NCI-H2171 treated with DMSO at 0.1 percent for 48 hours (cell line): ENCODE measurements at regions not wholly inside any gene's neighbourhood (a gene's known extent, or its start where the extent isn't known, plus 50 kb on each side); places are given as distances from the start of the nearest gene placed in this dataset.
A peak's percentile ranks its signal among the peaks of the same experiment; 100 is the strongest.
"Not testable (repeated sequence)": the region's sequence is repeated elsewhere in the genome, so short reads cannot be mapped to it uniquely, and the experiment has no call there.

ENCODE experiments used
- DNase-seq: peaks from one replicate; lab custom pipeline; 2025; lab: John Stamatoyannopoulos, UW

DNA sequence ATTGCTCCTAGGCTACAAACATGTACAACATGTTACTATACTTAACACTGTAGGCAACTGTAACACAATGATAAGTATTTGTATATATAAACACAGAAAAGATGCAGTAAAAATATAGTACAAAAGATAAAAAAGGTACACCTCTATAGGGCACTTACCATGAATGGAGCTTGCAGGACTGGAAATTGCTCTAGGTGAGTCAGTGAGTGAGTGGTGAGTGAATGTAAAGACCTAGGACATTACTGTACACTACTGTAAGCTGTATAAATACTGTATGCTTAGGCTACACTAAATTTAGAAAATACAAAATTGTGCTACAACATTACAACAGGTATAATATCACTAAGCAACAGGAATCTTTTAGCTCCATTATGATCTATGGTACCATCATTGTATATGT lies 312.0 kb upstream of the PREP start:
- no peak for DNase-seq

DNA sequence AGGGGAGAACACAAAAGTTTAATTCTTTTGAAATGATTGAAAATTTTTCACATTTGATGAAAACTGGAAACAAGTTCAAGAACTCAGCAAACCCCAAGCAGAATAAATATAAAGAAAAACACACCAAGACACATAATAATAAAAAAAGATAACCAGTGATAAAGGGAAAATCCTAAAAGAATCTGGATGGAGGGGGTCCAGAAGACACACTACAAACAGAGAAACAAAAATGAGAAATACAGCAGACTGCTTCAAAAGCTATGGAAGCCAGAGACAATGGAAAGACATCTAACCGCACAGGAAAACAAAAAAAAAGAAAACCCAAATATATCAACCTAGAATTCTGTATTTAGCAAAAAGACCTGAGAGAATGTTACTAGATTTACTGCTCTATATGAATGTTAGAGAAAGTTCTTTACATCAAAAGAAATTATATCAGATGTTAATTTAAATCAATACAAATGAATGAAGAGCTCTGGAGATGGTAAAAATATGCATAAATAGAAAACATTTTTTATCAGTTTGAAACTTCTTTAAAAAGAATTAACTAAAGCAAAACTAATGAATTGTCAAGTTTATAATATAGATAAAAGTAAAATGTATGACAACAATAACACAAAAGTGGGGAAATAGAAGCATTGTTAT lies 310.7 kb upstream of the PREP start:
- DNase-seq: peak; percentile 4

DNA sequence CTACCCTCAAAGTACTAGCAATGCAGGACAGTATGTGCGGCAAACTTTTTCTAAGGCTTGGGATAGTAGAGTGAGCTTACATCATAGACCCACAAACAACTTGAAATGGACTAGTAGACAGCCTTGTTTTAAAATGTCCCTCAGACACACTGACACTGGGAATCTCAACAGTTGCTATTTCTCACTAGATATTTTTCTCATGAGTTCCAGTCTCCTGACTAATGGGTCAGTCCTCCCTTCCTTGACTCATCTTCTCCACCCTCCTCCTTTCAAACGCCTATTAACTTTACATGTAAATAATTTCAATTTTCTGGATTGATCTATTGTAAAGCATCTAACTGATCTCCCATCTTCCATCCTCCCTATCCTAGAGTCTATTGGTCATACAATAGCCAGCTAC lies 308.3 kb upstream of the PREP start:
- DNase-seq: no peak

DNA sequence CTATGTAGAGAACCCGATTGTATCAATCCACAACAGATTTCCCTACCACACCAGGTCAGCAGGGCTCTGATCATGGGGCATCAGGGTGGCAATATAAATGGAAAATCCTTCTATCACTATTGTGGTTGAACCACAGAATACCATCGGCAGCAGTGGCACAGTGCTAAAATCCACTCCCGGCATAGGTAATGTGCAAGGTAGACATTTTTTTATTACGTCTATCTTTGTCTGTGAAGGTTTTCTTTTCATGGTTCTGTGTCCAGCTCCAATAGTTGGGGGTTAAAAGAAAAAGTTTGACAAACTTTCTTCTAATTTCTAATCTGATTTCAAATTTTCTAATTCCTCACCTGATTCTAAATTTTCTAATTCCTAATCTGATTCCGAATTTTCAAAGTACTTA lies 302.7 kb upstream of the PREP start:
- DNase-seq: no peak

DNA sequence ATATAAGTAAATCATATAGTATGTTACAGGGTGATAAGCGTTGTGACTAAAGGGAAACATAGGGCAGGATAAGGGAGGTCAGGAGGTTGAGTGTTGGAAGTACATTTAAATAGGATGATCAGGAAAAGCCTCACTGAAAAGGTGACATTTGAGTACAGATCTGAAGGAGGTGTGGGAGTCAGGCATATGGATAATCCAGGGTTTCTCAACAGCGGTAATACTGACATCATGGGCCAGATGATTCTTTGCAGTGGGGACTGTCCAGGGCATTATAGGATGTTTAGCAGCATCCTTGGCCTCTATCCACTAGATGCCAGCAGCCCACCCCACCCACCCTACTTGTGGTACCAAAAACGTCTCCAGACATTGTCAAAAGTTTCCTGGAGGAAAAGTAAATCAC lies 292.6 kb upstream of the PREP start:
- DNase-seq: no peak

DNA sequence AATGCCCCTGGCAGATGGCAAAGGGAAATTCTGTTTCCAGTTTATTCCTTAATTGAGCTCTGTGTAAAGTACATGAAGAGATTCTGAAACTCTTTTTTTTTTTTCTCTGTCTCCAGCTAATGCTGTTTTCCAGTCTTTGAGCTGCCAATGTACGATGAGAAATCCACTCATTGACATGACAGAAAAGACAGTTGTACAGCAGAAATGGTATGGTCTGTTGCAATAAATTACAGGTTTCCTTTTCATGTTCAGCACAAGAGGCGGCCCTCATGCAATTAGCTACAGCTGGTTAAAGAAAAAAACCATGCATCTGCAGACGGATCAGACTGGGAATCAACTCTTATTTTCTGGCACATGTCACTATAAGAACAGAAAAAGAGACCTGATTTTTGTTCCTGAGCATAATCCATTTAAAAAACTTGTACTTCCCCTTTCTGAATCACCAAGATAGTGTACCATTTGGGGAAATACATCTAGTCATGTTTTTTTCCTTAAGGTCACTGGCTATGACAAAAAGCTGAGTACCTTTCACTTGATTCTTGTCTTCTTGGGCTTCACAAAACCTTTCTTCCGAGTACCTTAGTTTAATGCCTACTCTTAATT lies 289.8 kb upstream of the PREP start:
- DNase-seq: peak; percentile 79

DNA sequence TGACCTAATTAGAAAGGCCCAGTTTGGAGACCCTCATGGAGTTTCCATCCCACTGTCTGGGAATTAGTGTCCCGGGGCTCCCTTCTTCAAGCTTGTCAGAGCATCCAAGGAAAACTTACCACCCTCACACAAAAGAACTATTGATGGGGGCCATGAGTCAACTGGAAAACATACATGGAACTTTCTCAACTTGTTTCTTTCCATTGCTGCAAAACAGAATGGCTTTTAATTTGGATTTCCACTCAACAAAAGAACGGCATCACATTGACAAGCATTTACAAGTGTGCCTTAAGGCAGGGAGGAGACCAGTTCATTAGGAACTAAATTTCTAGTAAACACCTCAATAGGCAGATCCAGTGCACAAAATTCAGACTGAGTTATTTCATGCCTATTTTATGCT lies 289.1 kb upstream of the PREP start:
- DNase-seq: no peak

DNA sequence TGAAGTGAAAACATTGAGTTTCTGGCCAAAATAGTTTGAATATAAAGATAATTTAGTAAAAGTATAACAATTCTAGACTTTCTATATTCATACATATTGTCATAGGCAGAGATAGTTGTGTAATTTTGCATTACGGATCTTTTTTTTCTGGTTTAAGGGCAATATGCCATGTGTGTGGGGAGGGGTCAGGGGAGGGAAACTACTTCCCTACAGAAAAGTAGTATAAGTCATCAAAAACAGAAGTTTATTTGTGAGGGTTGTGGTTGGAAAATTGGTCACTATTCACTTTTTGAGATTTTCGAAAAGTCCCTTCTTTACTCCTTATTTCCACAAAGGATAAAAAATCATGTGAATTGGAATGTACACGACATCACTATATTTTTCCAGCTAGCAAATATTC lies 288.2 kb upstream of the PREP start:
- DNase-seq: no peak

DNA sequence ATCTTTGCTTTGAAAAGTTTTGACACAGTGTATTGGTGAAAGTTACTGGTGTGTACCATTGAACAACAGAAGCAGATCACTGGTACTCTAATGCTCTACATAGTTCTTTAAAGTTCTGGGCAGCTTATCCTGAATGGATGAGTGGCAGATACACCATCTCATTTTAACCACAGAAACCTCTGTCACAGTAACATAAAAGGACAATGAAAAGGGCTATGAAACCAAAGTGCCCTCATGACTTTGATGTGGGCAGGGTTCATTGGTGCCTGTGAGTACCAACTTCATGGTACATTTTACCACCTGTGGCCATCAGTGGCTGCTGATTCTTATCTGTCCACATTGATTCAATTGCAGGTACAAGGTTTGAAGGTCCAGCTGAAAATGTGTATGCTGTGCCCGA lies 285.7 kb upstream of the PREP start:
- no peak for DNase-seq

DNA sequence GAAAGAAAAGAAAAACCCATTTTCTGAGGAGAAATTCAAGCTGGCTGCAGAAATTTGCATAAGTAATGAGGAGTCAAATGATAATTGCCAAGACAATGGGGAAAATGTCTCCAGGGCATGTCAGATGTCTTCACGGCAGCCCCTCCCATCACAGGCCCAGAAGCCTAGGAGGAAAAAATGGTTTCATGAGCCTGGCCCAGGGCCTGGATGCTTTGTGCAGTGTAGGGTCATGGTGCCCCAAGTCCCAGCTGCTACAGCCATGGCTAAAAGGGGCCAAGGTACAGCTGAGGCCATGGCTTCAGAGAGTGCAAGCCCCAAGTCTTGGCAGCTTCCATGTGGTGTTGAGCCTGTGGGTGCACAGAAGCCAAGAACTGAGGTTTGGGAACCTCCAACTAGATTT lies 283.9 kb upstream of the PREP start:
- not testable (repeated sequence) for DNase-seq

DNA sequence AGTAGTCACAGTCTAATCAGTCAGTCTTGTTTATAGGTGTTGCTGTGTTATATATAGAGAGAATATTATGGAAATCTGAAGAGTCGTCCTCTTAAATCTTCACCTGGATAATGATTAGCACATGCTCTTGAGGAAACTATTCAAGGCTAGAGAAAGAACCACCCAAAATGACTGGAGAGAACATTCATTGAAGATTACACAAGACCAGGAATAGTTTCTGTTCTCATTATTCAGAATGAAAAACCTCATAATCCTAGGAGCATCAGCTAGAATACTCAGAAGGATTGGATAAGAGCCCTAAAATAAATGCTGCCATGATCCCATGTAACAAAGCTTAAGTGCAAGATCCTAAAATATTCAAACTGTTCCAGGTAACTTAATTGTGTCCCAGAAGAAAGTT lies 278.2 kb upstream of the PREP start:
- DNase-seq: no peak

DNA sequence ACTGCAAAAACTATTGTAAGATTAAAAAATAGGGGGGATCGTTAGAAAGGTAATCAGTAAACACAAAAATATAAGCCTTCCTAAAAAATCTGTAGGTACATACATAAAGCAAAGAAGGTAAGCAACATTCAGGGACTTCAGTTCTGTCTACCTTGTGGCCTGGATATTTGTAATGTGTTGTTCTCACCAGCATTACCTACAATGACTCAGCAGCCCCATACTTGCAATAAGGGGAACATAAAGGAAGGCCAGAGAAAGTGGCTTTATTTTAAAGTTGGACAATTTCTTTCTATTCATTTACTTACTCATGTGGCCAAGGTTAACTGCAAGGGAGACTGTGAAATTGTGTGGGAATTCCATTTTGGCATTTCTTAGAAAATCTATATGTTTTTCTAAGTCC lies 277.2 kb upstream of the PREP start:
- no peak for DNase-seq

DNA sequence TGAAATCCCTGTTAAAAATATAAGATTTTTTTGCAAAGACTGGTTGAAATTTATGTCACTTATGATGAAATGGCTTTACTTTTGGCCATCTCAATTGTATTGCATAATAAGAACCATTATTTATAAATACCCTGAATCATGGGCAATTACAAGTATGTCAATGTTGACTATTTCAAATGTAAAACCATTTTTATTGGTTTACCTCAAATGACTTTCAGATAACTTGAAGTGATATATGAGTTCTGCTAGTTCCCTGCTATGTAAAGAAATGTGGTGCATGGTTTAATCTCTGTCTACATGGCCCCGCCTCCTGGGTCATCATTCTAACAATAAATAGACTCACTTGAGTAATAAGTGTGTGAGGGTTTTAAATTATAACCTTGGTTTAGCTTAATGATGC lies 275.6 kb upstream of the PREP start:
- DNase-seq: no peak

DNA sequence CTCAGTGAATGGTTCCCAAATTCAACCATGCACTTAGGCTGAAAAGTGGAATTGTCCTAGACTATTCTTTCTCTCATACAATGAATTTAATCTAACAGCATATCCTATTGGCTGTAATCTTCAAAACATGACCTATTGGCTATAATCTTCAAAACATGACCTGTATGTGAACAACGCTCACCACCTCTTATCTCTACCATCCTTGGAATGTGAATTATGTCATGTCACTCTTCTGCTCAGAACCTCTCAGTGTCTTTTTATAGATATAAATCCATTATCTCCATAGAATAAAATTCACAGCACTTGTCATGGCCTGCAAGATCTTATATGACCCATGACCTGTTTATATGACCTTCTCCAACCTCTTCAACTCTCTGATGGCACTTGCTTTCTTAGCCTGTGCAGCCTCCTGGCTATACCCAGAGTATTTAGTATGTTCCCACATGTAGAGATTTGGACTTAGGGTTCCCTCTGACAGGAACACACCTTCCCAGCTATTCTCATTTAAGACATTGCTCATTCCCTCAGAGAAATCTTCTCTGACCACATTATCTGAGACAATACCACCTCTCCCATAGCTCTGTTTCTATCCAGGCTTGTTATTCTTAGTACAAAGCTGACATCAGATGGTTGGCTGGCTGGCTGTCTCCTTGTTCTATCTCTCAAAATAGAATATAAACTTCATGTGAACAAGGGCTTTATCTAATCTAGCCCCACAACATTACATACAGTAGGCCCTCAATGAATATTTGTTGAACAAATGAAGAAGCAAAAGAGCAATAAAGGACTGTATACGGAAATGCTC lies 275.0 kb upstream of the PREP start:
- no peak for DNase-seq

DNA sequence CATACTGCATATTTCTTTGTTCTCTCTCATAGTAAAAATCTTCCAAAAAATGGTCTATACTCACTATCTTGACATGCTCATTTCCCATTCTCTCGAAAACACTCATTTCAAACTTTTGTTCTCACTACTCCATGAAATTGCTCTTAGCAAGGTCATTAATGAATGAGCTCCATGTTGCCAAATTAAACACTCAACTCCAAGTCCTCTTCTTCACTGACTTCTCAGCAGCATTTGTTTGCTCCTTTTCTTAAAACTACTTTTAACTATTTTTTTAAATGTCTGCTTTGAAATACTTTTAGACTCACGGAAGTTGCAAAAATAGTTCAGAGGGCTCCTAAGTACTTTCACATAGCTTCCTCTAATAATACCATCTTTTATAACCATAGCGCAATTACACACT lies 274.0 kb upstream of the PREP start:
- DNase-seq: no peak

DNA sequence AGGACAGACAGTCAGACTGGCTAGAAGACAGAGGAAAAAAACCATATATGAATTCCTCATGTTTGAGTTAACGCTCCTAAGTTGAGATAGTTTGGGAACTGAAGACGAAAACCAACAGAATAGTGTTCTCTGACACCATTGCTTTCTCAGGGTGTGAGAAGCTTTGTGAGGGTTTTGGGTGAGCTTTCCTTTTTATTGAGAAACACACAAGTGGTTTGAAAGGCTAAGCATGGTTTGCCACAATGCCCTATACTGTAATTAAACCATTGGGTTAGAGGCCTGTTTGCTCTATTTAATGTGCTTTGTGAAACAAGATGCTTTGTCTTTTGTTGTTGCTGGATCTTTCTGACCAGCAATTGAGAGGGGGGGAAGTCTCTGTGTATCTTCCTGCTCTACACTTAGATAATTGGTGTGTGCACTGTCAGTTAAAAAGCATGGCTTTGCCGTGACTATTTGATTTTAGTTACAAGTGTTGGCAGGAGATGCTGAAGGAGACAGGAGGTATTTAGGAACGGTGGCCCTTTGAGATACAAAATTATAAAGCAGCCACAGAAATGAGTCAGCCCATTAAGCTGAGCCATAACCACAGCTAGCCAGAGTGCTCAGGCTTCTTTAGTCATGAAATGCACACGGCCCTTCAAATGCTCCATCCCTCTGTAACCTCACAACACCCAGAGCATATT lies 273.0 kb upstream of the PREP start:
- no peak for DNase-seq

DNA sequence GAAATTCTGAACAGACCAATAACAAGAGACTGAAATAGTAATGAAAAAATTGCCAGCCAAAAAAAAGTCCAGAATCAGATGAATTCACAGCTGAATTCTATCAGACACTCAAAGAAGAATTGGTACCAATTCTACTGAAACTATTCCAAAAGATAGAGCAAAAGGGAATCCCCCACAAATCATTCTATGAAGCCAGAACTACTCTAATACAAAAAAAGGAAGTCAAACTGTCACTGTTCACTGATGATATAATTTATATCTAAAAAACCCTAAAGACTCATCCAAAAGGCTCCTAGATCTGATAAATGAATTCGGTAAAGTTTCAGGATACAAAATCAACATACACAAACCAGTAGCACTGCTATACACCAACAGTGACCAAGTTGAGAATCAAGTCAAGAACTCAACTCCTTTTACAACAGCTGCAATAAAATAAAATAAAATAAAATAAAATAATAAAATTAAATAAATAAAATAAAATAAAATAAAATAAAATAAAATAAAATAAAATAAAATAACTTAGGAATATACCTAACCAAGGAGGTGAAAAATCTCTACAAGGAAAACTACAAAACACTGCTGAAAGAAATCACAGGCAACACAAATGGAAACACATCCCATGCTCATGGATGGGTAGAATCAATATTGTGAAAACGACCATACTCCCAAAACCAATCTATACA lies 270.1 kb upstream of the PREP start:
- not testable (repeated sequence) for DNase-seq

DNA sequence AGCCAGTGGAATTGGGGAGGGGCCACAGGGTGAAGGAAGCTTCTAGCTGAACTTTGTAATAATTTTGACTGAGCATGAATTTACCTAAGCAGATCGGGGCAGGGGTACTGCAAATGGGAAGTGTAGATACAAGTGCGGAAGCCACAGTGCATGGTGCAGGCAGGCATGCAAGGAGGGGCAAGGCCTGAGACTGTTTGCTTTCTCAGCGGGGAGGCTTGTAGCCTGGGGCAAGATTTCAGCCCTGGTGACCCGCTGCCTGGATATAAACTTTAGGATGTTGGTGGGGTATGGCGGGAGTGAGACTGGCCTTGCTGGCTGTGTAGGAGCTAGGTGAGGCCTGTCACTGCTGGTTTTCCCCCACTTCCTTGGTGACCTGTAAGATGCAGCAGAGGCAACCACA lies 266.4 kb upstream of the PREP start:
- DNase-seq: no peak

DNA sequence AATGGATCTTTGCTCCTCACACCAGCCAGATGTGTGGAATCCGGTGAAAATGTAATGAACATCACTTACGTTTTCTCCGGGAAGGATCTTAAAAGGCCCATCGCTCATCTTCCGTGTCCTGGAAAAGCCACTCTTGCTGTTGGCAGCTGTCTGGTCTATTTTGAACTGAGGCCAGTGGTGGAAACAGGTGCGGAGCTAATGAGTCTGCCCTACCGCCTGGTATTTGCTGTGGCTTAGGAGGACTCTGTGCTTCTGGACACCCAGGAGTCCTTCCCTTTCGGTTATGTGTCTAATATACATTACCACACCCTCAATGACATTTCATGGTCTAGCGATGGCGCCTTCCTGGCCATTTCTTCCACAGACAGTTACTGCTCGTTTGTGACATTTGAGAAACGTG lies 264.2 kb upstream of the PREP start:
- no peak for DNase-seq

DNA sequence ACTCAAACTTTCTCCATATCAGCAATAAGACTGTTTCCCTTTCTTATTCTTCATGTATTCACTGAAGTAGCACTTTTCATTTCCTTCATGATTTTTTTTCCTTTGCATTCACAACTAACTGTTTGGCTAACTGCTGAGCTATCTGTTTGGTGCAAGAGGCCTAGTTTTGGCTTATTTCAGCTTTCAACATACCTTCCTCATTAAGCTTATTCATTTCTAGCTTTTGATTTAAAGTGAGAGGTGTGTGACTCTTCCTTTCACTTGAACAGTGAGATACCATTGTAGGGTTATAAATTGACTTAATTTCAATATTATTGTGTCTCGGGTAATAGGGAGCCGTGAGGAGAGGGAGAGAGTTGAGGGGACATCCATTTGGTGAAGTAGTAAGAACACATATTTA lies 262.0 kb upstream of the PREP start:
- DNase-seq: no peak

DNA sequence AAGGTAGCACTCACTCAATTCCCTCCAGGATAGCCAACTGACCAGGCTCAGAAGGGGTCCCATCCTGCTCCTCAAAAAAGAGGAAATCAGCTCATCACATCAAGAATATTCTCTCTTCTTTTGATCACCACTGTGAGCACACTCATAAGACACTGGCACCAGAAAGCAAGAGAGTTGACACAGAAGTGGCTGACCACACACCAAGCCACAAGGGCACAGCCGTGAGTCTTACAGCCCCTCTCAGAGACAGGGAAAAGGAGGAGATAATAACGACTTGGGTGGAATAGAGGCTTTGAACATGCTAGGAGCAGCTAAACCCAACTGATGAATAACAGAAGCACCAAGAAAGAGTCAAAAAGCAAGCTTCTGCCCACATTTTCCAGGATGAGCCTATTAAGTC lies 249.1 kb upstream of the PREP start:
- DNase-seq: no peak

DNA sequence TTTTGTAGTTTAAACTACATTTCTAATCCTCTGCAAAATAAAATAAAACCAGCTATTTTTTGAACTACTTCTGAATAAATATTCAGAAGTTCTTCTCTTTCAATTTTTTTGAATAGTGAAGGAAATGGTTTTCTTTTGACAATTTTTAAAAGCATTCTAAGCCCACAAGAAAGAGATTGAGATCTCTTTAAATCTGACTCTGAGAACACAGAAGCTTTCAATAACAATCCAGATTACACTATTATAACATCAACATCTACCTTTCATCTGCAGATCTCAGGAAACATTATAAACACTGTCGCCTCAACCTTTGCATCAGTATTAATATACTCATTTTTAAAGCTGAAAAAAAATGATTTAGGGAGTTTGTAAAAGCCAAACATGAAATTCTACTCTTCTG lies 247.5 kb upstream of the PREP start:
- DNase-seq: no peak
